ENCODE measurements at regions not wholly inside any gene's neighbourhood (a gene's known extent, or its start where the extent isn't known, plus 50 kb on each side); places are given as distances from the start of the nearest gene placed in this dataset.

- H3K4me3 ChIP-seq (ENCODE audit: low read length in 2 of 2): no peak overlapping the region
- no peak overlapping the region for H3K9ac ChIP-seq (ENCODE audit: low read length in 2 of 2)
- no peaks in the 10 kb centered on the region for H3K4me1 ChIP-seq (ENCODE audit: control insufficient read depth, insufficient read depth, low read length)
- no peak overlapping the region for H3K27ac ChIP-seq (ENCODE audit: low read length)
- no peaks in the 10 kb centered on the region for H3K27me3 ChIP-seq (ENCODE audit: control insufficient read depth in 1 of 2, insufficient read depth in 2 of 2, low read length in 2 of 2)
- no peaks in the 10 kb centered on the region for H3K9me3 ChIP-seq (ENCODE audit: control insufficient read depth in 2 of 2, low read length in 2 of 2)
- no peaks in the 10 kb centered on the region for H3K36me3 ChIP-seq (ENCODE audit: control insufficient read depth in 2 of 2, insufficient read depth in 2 of 2, low read length in 2 of 2)
These were observed 92.6 kb upstream of the PTPRD start for GRCh38 chr9:10705383-10705782.

- no peaks in the 10 kb centered on the region for H3K27me3 ChIP-seq (ENCODE audit: control insufficient read depth in 1 of 2, insufficient read depth in 2 of 2, low read length in 2 of 2)
- H3K36me3 ChIP-seq (ENCODE audit: control insufficient read depth in 2 of 2, insufficient read depth in 2 of 2, low read length in 2 of 2): no peaks in the 10 kb centered on the region
- no peaks in the 10 kb centered on the region for H3K9me3 ChIP-seq (ENCODE audit: control insufficient read depth in 2 of 2, low read length in 2 of 2)
- no peaks in the 10 kb centered on the region for H3K4me1 ChIP-seq (ENCODE audit: control insufficient read depth, insufficient read depth, low read length)
- H3K27ac ChIP-seq (ENCODE audit: low read length): no peak overlapping the region
- H3K4me3 ChIP-seq (ENCODE audit: low read length in 2 of 2): no peak overlapping the region
- H3K9ac ChIP-seq (ENCODE audit: low read length in 2 of 2): no peak overlapping the region
These were observed 94.0 kb upstream of the PTPRD start for GRCh38 chr9:10706788-10707187.

DNA sequence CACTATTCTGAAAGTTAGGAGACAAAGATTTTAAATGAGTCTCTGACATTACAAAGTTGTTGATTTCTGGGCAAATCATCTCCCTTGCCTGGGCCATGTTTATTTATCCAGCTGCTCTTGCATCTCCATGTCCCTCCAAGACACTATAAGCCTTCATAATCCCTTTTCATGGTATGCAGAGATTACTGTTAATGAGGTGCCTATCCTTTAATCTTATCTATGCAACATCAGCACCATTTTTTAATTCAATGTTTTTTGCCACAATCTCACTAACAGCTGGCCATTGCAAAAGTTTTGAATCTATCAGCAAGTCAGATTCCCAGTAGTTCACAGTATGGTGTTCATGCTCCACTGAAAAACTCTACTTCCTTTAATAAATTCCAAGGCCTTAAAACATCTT is 108.5 kb upstream of the PTPRD start:
- Histone ChIP-seq H3K27ac (ENCODE audit: low read length) (no peak overlapping the region), H3K9me3 (ENCODE audit: control insufficient read depth in 2 of 2, low read length in 2 of 2) (no peaks in the 10 kb centered on the region)

DNA sequence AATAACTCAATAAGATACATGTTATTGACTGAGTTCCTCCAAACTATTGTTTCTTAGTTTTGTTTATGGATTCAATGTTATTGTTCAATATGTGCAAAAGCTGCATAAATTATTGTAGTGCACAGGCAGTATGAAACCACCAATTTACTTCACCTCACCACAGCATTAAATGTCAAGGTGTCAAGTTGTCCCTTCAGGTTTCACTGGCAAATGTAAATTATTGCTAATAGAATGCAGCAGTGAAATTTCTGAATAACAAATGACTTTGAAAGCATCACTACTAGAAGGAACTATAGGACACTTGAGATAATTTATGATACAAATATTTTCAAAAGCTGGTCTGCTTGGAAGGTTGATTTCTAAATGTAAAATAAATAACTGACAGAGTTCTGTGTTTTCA is 116.4 kb upstream of the PTPRD start:
- Histone ChIP-seq H3K36me3 (ENCODE audit: control insufficient read depth in 2 of 2, insufficient read depth in 2 of 2, low read length in 2 of 2) (no peaks in the 10 kb centered on the region), H3K9ac (ENCODE audit: low read length in 2 of 2) (no peak overlapping the region), H3K4me1 (ENCODE audit: control insufficient read depth, insufficient read depth, low read length) (no peaks in the 10 kb centered on the region), H3K27ac (ENCODE audit: low read length) (no peak overlapping the region), H3K9me3 (ENCODE audit: control insufficient read depth in 2 of 2, low read length in 2 of 2) (no peaks in the 10 kb centered on the region), H3K4me3 (ENCODE audit: low read length in 2 of 2) (no peak overlapping the region), H3K27me3 (ENCODE audit: control insufficient read depth in 1 of 2, insufficient read depth in 2 of 2, low read length in 2 of 2) (no peaks in the 10 kb centered on the region)

More for the DNA sequence above, 108.5 kb upstream of the PTPRD start:
- Histone ChIP-seq H3K9ac (ENCODE audit: low read length in 2 of 2) (no peak overlapping the region), H3K4me3 (ENCODE audit: low read length in 2 of 2) (no peak overlapping the region), H3K4me1 (ENCODE audit: control insufficient read depth, insufficient read depth, low read length) (no peaks in the 10 kb centered on the region), H3K27me3 (ENCODE audit: control insufficient read depth in 1 of 2, insufficient read depth in 2 of 2, low read length in 2 of 2) (no peaks in the 10 kb centered on the region), H3K36me3 (ENCODE audit: control insufficient read depth in 2 of 2, insufficient read depth in 2 of 2, low read length in 2 of 2) (no peaks in the 10 kb centered on the region)

DNA sequence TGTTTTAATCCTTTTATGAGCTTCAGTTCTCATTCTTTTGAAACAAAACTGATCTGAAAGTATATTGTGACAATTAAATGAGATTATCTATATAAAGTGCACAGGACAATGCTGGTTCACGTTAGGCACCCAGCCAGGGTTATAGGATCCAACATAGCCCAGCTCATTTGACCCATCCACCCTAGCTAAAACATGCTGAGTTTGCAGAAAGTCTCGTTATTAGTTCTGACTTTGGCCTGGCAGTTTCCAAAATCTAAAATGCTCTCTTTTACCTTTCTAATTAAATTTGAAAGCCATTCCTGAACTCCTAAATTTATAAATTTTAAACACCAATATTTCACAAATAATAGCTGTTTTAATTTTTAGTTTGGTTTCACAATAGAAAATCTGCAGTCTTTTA is 131.9 kb upstream of the PTPRD start:
- H3K27me3 ChIP-seq (ENCODE audit: control insufficient read depth in 1 of 2, insufficient read depth in 2 of 2, low read length in 2 of 2): no peaks in the 10 kb centered on the region
- H3K9me3 ChIP-seq (ENCODE audit: control insufficient read depth in 2 of 2, low read length in 2 of 2): no peaks in the 10 kb centered on the region
- H3K4me3 ChIP-seq (ENCODE audit: low read length in 2 of 2): no peak overlapping the region
- H3K36me3 ChIP-seq (ENCODE audit: control insufficient read depth in 2 of 2, insufficient read depth in 2 of 2, low read length in 2 of 2): no peaks in the 10 kb centered on the region
- H3K9ac ChIP-seq (ENCODE audit: low read length in 2 of 2): no peak overlapping the region
- H3K4me1 ChIP-seq (ENCODE audit: control insufficient read depth, insufficient read depth, low read length): no peaks in the 10 kb centered on the region
- H3K27ac ChIP-seq (ENCODE audit: low read length): no peak overlapping the region

DNA sequence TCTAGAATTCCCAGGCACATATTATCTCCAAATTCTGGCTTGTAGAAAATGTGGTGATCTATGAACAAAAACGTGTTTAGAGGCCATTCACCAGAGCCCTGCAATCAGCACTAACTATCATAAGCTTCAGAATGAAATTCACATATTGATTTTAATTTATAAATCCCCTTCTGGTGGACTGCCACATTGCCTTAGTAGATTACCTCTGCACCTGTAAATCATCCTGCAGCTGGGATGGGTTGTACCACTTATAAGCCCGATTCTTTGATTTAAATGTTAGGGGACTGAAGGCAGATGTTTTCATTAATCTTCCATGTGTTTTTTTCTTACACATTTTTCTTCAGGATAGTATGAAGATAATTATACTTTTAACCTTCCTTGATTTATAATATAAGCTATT is 140.7 kb upstream of the PTPRD start:
- Histone ChIP-seq H3K36me3 (ENCODE audit: control insufficient read depth in 2 of 2, insufficient read depth in 2 of 2, low read length in 2 of 2) (no peaks in the 10 kb centered on the region), H3K4me3 (ENCODE audit: low read length in 2 of 2) (no peak overlapping the region), H3K27me3 (ENCODE audit: control insufficient read depth in 1 of 2, insufficient read depth in 2 of 2, low read length in 2 of 2) (no peaks in the 10 kb centered on the region), H3K27ac (ENCODE audit: low read length) (no peak overlapping the region), H3K4me1 (ENCODE audit: control insufficient read depth, insufficient read depth, low read length) (no peaks in the 10 kb centered on the region), H3K9me3 (ENCODE audit: control insufficient read depth in 2 of 2, low read length in 2 of 2) (no peaks in the 10 kb centered on the region), H3K9ac (ENCODE audit: low read length in 2 of 2) (no peak overlapping the region)

- Histone ChIP-seq H3K9me3 (ENCODE audit: control insufficient read depth in 2 of 2, low read length in 2 of 2) (no peaks in the 10 kb centered on the region), H3K9ac (ENCODE audit: low read length in 2 of 2) (no peak overlapping the region), H3K27me3 (ENCODE audit: control insufficient read depth in 1 of 2, insufficient read depth in 2 of 2, low read length in 2 of 2) (no peaks in the 10 kb centered on the region), H3K27ac (ENCODE audit: low read length) (no peak overlapping the region), H3K36me3 (ENCODE audit: control insufficient read depth in 2 of 2, insufficient read depth in 2 of 2, low read length in 2 of 2) (no peaks in the 10 kb centered on the region), H3K4me1 (ENCODE audit: control insufficient read depth, insufficient read depth, low read length) (no peaks in the 10 kb centered on the region), H3K4me3 (ENCODE audit: low read length in 2 of 2) (no peak overlapping the region)
These were observed 151.7 kb upstream of the PTPRD start for GRCh38 chr9:10764481-10764880.

DNA sequence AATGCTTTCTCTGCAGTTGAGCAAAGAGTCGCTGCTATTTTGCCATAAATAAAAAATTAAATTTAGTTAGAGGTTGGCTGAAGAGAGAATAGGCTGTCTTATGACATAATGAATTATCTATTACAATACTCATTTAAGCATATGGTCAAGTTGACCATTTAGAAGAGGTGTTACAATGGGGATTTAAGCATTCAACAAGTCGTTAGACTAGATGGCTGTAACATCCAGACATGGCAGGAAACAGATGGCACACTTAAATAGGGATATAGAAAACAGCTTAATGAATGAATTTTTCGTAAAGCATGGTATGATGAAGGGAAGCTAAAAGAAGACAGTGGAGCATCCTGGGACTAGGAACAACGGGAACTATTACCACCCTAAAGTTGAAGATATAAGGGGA is 160.3 kb upstream of the PTPRD start:
- Histone ChIP-seq H3K27me3 (ENCODE audit: control insufficient read depth in 1 of 2, insufficient read depth in 2 of 2, low read length in 2 of 2) (no peaks in the 10 kb centered on the region), H3K27ac (ENCODE audit: low read length) (no peak overlapping the region), H3K4me3 (ENCODE audit: low read length in 2 of 2) (no peak overlapping the region), H3K36me3 (ENCODE audit: control insufficient read depth in 2 of 2, insufficient read depth in 2 of 2, low read length in 2 of 2) (no peaks in the 10 kb centered on the region), H3K4me1 (ENCODE audit: control insufficient read depth, insufficient read depth, low read length) (no peaks in the 10 kb centered on the region), H3K9ac (ENCODE audit: low read length in 2 of 2) (no peak overlapping the region), H3K9me3 (ENCODE audit: control insufficient read depth in 2 of 2, low read length in 2 of 2) (no peaks in the 10 kb centered on the region)

DNA sequence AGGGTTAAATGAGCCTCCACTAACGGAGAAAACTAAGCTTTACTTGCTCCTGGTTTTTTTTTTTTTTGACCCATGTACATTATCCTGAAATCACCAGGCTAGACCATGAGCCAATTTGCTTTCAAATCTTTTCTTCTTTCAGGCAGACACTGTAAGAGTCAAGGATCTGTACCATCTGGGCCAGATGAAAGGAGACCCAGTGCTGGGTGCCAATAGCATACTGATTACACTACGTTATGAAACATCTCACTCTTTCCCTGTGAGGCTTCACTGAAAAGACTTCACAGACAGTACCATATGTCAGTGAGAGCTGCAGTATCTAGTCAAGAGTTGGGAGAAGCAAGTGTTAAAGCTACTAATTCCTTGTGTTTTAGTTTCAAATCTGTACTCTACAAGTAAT is 161.2 kb upstream of the PTPRD start:
- H3K4me1 ChIP-seq (ENCODE audit: control insufficient read depth, insufficient read depth, low read length): no peaks in the 10 kb centered on the region
- H3K36me3 ChIP-seq (ENCODE audit: control insufficient read depth in 2 of 2, insufficient read depth in 2 of 2, low read length in 2 of 2): no peaks in the 10 kb centered on the region
- no peak overlapping the region for H3K4me3 ChIP-seq (ENCODE audit: low read length in 2 of 2)
- no peaks in the 10 kb centered on the region for H3K9me3 ChIP-seq (ENCODE audit: control insufficient read depth in 2 of 2, low read length in 2 of 2)
- no peak overlapping the region for H3K27ac ChIP-seq (ENCODE audit: low read length)
- H3K9ac ChIP-seq (ENCODE audit: low read length in 2 of 2): no peak overlapping the region
- no peaks in the 10 kb centered on the region for H3K27me3 ChIP-seq (ENCODE audit: control insufficient read depth in 1 of 2, insufficient read depth in 2 of 2, low read length in 2 of 2)

DNA sequence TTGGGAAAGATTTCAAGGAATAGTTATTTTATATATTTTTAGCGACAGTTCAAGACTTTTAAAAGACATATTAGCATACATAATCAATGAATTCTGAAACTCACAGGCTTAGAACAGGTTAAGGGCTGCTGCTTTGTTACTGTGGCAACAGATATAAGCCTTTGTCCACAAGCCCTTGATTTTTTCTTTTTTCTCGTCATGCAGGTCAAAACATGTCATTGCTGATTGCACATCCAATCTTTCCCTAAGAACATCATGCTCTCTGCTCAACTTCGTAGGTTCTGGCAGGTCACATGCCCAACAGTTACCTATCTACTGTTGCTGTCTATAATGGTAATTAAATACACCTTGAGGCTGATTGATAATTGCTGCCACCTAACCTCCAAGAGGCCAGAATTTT is 172.5 kb upstream of the PTPRD start:
- no peak overlapping the region for H3K4me3 ChIP-seq (ENCODE audit: low read length in 2 of 2)
- no peaks in the 10 kb centered on the region for H3K27me3 ChIP-seq (ENCODE audit: control insufficient read depth in 1 of 2, insufficient read depth in 2 of 2, low read length in 2 of 2)
- H3K9ac ChIP-seq (ENCODE audit: low read length in 2 of 2): no peak overlapping the region
- no peaks in the 10 kb centered on the region for H3K9me3 ChIP-seq (ENCODE audit: control insufficient read depth in 2 of 2, low read length in 2 of 2)
- no peaks in the 10 kb centered on the region for H3K36me3 ChIP-seq (ENCODE audit: control insufficient read depth in 2 of 2, insufficient read depth in 2 of 2, low read length in 2 of 2)
- no peak overlapping the region for H3K27ac ChIP-seq (ENCODE audit: low read length)
- H3K4me1 ChIP-seq (ENCODE audit: control insufficient read depth, insufficient read depth, low read length): no peaks in the 10 kb centered on the region

- no peak overlapping the region for H3K4me3 ChIP-seq (ENCODE audit: low read length in 2 of 2)
These were observed 180.5 kb upstream of the PTPRD start for GRCh38 chr9:10793306-10793705.

DNA sequence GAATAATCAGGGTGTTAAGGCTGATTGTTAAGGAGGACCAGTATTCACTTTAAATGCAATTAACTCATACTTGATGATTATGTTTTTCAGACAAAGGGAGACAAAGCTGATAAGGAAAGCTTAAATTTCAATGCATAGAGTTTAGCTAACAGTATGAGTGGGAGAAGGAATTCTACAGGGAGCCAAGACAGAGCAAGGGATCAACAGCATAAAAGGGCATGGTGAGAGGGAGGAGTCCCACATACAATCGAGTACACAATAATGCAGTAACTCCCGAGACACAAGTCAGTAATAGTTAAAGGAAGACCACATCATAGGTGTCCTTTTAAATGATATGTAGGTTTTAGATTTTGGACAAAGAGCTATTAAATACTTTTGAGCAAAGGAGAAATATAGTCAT is 191.7 kb upstream of the PTPRD start:
- Histone ChIP-seq H3K9ac (ENCODE audit: low read length in 2 of 2) (no peak overlapping the region), H3K9me3 (ENCODE audit: control insufficient read depth in 2 of 2, low read length in 2 of 2) (no peaks in the 10 kb centered on the region), H3K36me3 (ENCODE audit: control insufficient read depth in 2 of 2, insufficient read depth in 2 of 2, low read length in 2 of 2) (no peaks in the 10 kb centered on the region), H3K4me1 (ENCODE audit: control insufficient read depth, insufficient read depth, low read length) (no peaks in the 10 kb centered on the region), H3K27me3 (ENCODE audit: control insufficient read depth in 1 of 2, insufficient read depth in 2 of 2, low read length in 2 of 2) (no peaks in the 10 kb centered on the region), H3K4me3 (ENCODE audit: low read length in 2 of 2) (no peak overlapping the region), H3K27ac (ENCODE audit: low read length) (no peak overlapping the region)

More at GRCh38 chr9:10793306-10793705, 180.5 kb upstream of the PTPRD start:
- Histone ChIP-seq H3K27me3 (ENCODE audit: control insufficient read depth in 1 of 2, insufficient read depth in 2 of 2, low read length in 2 of 2) (no peaks in the 10 kb centered on the region), H3K27ac (ENCODE audit: low read length) (no peak overlapping the region), H3K9me3 (ENCODE audit: control insufficient read depth in 2 of 2, low read length in 2 of 2) (peaks cover 0 to 2% of the 10 kb centered on the region in 2 donors), H3K9ac (ENCODE audit: low read length in 2 of 2) (no peak overlapping the region), H3K36me3 (ENCODE audit: control insufficient read depth in 2 of 2, insufficient read depth in 2 of 2, low read length in 2 of 2) (no peaks in the 10 kb centered on the region), H3K4me1 (ENCODE audit: control insufficient read depth, insufficient read depth, low read length) (no peaks in the 10 kb centered on the region)

Measured in stomach smooth muscle (tissue), 2 donors.